WTC11 (cell line): ENCODE measurements at regions not wholly inside any gene's neighbourhood (a gene's known extent, or its start where the extent isn't known, plus 50 kb on each side); places are given as distances from the start of the nearest gene placed in this dataset.

Source experiments
- ATAC-seq: fragments of 200-7000 bp; cut with Tn5 transposase; 2 replicates; pipeline ENCODE4 v1.10.0; 2021; ENCODE audit warnings: mild to moderate bottlenecking, moderate library complexity
- CTCF ChIA-PET: fragments of 300-600 bp; sonication (Branson Sonifier 250); formaldehyde crosslinking; loops from one replicate; lab custom pipeline; 2021; ENCODE audit warnings: antibody characterized with exemption; lab: Charles Lee
- POLR2A ChIA-PET: fragments of 350-600 bp; sonication (Branson Sonifier 250); formaldehyde crosslinking; loops from one replicate; lab custom pipeline; 2021; ENCODE audit warnings: antibody characterized with exemption; lab: Charles Lee
- DNase-seq: peaks from one replicate; pipeline ENCODE4 v3.0.0; 2021; ENCODE audit warnings: low spot score
- H3K27ac Mint-ChIP-seq: 2 replicates; pipeline ENCODE4 v1.8.0; 2021; ENCODE audit warnings: mixed read lengths
- H3K27me3 Mint-ChIP-seq: 2 replicates; pipeline ENCODE4 v1.8.0; 2021; ENCODE audit warnings: low read depth, mild to moderate bottlenecking, moderate library complexity, mixed read lengths
- H3K36me3 Mint-ChIP-seq: 2 replicates; pipeline ENCODE4 v1.8.0; 2021; ENCODE audit warnings: mixed read lengths
- H3K4me1 Mint-ChIP-seq: 2 replicates; pipeline ENCODE4 v1.8.0; 2022; ENCODE audit warnings: mixed read lengths
- H3K4me3 Mint-ChIP-seq: 2 replicates; pipeline ENCODE4 v1.8.0; 2021; ENCODE audit warnings: mild to moderate bottlenecking, moderate library complexity, mixed read lengths
- H3K9me3 Mint-ChIP-seq: 2 replicates; pipeline ENCODE4 v1.8.0; 2021; ENCODE audit warnings: mixed read lengths
- ATF1 ChIP-seq: sonication (generic); formaldehyde crosslinking; IDR thresholded peaks from 2 replicates; pipeline ENCODE4 v1.8.1; 2023; ENCODE audit warnings: mild to moderate bottlenecking, moderate library complexity, missing genetic modification reagents
- ETV6 ChIP-seq: sonication (generic); formaldehyde crosslinking; IDR thresholded peaks from 2 replicates; pipeline ENCODE4 v1.8.1; 2022; ENCODE audit warnings: mild to moderate bottlenecking, missing genetic modification reagents
- FOXK1 ChIP-seq: sonication (generic); formaldehyde crosslinking; IDR thresholded peaks from 2 replicates; pipeline ENCODE4 v1.8.0; 2022; ENCODE audit warnings: mild to moderate bottlenecking, moderate library complexity, missing genetic modification reagents
- FOXP1 ChIP-seq: sonication (generic); formaldehyde crosslinking; IDR thresholded peaks from 2 replicates; pipeline ENCODE4 v1.8.0; 2022; ENCODE audit warnings: missing genetic modification reagents, mild to moderate bottlenecking, moderate library complexity, borderline replicate concordance
- HMGA2 ChIP-seq: fragments of 250-450 bp; sonication (Bioruptor Pico); IDR thresholded peaks from 2 replicates; pipeline ENCODE4 v1.4.0; 2021; ENCODE audit warnings: mild to moderate bottlenecking, moderate library complexity
- JAZF1 ChIP-seq: fragments of 250-450 bp; sonication (Bioruptor Pico); IDR thresholded peaks from 2 replicates; pipeline ENCODE4 v1.9.0; 2021; ENCODE audit warnings: moderate library complexity, mild to moderate bottlenecking, inconsistent platforms
- NFATC4 ChIP-seq: fragments of 250-450 bp; sonication (Bioruptor Pico); IDR thresholded peaks from 2 replicates; pipeline ENCODE4 v1.9.0; 2021; ENCODE audit warnings: mild to moderate bottlenecking
- NFE2L1 ChIP-seq: sonication (generic); formaldehyde crosslinking; IDR thresholded peaks from 2 replicates; pipeline ENCODE4 v1.8.1; 2023; ENCODE audit warnings: missing genetic modification reagents
- TP53 ChIP-seq: sonication (generic); formaldehyde crosslinking; IDR thresholded peaks from 2 replicates; pipeline ENCODE4 v1.8.1; 2023; ENCODE audit warnings: mild to moderate bottlenecking, missing genetic modification reagents
- ZNF317 ChIP-seq: sonication (generic); formaldehyde crosslinking; IDR thresholded peaks from 2 replicates; pipeline ENCODE4 v1.8.1; 2023; ENCODE audit warnings: low read depth, mild to moderate bottlenecking, moderate library complexity, missing genetic modification reagents, borderline replicate concordance
- ZNF423 ChIP-seq: fragments of 250-450 bp; sonication (Bioruptor Pico); IDR thresholded peaks from 2 replicates; pipeline ENCODE4 v2.1.2; 2022; ENCODE audit warnings: mild to moderate bottlenecking, moderate library complexity
- ZNF671 ChIP-seq: fragments of 250-450 bp; sonication (Bioruptor Pico); IDR thresholded peaks from 2 replicates; pipeline ENCODE4 v1.8.0; 2021; ENCODE audit warnings: mild to moderate bottlenecking
- TF ChIP-seq, protein P1 (sequence below): sonication (generic); formaldehyde crosslinking; IDR thresholded peaks from 2 replicates; pipeline ENCODE4 v1.8.0; 2022; ENCODE audit warnings: mild to moderate bottlenecking, missing genetic modification reagents
- TF ChIP-seq, protein P2 (sequence below): fragments of 250-450 bp; sonication (Bioruptor Pico); IDR thresholded peaks from 2 replicates; pipeline ENCODE4 v1.9.0; 2021; ENCODE audit warnings: mild to moderate bottlenecking, borderline replicate concordance

DNA sequence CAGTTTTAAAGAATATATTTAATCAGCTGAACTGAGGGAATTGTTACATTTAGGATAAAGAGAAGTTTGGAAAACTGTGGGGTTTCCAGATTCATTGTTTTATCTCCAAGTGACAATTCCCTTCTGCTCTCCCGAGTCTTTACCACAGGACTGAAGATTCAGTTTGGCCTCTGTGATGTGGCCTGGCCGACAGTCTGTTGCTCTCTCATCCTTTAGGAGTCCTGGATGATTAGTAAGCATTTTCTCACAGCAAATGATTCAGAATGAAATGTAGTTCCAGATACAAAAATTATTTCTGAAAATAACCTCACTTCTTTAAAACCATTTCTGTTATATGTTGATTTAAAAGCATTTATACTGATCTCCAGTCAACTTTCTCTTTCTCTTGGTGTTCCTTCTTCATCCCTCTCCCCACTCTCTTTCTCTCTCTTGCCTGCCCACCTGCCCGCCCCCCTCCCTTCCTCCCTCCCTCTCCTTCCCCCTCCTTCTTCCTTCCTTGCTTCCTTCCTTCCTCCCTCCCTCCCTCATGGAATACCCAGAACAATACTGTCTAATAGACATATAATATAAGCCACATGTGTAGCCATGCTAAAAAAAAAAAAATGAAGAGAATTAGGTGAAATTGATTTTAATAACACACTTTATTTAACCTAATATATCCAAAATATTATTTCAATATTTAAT lies 254.9 kb downstream of the PRL start:
- no peaks in the 10 kb centered on the region for H3K27me3 Mint-ChIP-seq
- no peak overlapping the region for H3K4me3 Mint-ChIP-seq
- H3K27ac Mint-ChIP-seq = peak overlapping the region; percentile 56
- peaks cover 18% of the 10 kb centered on the region for H3K9me3 Mint-ChIP-seq
- H3K36me3 Mint-ChIP-seq = peaks cover 24% of the 10 kb centered on the region
- ChIA-PET POLR2A (no interaction called here), CTCF (no interaction called here)
- DNase-seq (no peak), ATAC-seq (no peak)
- peaks cover 30% of the 10 kb centered on the region for H3K4me1 Mint-ChIP-seq
- TF ChIP-seq HMGA2 (CRISPR knock-in tag) = peak; percentile 53; the same call in 1 of the 2 replicates
- no peak for TF ChIP-seq ATF1
- TF ChIP-seq ETV6 = no peak

DNA sequence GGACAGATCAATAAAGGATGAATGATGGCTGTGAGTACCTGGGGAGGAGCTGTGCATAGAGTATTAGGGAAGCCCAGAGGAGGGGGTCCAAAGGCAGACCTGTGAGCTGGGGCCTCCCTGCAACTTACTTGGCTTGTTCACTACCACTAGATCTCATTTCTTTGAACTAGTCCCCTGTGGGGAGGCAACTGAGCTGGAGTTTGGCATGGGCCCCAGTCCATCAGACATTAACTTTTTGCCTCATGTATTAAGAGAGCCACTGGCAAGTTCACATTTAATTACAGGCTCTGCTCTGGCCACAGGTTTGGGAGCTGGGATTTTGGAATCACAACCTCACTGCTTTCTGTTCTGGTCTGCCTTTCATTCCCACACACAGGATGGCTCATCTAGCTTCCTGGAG lies 254.1 kb downstream of the PRL start:
- no peaks in the 10 kb centered on the region for H3K27me3 Mint-ChIP-seq
- POLR2A ChIA-PET = interaction anchor here (1.0 kb wide), 1 partner anchor 88 kb away, joined by 3 read pairs; no protein-coding TSS in a partner anchor
- H3K4me3 Mint-ChIP-seq = no peak overlapping the region
- CTCF ChIA-PET = no interaction called here
- H3K4me1 Mint-ChIP-seq = peaks cover 32% of the 10 kb centered on the region
- no peak for TF ChIP-seq TP53 (CRISPR knock-in tag)
- TF ChIP-seq HMGA2 (CRISPR knock-in tag) = no peak
- no peak for TF ChIP-seq ZNF671 (CRISPR knock-in tag)
- TF ChIP-seq ZNF317 (CRISPR knock-in tag) = no peak
- TF ChIP-seq, protein P1, sequence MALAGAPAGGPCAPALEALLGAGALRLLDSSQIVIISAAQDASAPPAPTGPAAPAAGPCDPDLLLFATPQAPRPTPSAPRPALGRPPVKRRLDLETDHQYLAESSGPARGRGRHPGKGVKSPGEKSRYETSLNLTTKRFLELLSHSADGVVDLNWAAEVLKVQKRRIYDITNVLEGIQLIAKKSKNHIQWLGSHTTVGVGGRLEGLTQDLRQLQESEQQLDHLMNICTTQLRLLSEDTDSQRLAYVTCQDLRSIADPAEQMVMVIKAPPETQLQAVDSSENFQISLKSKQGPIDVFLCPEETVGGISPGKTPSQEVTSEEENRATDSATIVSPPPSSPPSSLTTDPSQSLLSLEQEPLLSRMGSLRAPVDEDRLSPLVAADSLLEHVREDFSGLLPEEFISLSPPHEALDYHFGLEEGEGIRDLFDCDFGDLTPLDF (CRISPR knock-in tag) = no peak
- no peak for TF ChIP-seq NFATC4 (CRISPR knock-in tag)
- no peak for TF ChIP-seq FOXP1 (CRISPR knock-in tag)
- no peak for TF ChIP-seq NFE2L1 (CRISPR knock-in tag)
- no peak for TF ChIP-seq JAZF1
- TF ChIP-seq, protein P2, sequence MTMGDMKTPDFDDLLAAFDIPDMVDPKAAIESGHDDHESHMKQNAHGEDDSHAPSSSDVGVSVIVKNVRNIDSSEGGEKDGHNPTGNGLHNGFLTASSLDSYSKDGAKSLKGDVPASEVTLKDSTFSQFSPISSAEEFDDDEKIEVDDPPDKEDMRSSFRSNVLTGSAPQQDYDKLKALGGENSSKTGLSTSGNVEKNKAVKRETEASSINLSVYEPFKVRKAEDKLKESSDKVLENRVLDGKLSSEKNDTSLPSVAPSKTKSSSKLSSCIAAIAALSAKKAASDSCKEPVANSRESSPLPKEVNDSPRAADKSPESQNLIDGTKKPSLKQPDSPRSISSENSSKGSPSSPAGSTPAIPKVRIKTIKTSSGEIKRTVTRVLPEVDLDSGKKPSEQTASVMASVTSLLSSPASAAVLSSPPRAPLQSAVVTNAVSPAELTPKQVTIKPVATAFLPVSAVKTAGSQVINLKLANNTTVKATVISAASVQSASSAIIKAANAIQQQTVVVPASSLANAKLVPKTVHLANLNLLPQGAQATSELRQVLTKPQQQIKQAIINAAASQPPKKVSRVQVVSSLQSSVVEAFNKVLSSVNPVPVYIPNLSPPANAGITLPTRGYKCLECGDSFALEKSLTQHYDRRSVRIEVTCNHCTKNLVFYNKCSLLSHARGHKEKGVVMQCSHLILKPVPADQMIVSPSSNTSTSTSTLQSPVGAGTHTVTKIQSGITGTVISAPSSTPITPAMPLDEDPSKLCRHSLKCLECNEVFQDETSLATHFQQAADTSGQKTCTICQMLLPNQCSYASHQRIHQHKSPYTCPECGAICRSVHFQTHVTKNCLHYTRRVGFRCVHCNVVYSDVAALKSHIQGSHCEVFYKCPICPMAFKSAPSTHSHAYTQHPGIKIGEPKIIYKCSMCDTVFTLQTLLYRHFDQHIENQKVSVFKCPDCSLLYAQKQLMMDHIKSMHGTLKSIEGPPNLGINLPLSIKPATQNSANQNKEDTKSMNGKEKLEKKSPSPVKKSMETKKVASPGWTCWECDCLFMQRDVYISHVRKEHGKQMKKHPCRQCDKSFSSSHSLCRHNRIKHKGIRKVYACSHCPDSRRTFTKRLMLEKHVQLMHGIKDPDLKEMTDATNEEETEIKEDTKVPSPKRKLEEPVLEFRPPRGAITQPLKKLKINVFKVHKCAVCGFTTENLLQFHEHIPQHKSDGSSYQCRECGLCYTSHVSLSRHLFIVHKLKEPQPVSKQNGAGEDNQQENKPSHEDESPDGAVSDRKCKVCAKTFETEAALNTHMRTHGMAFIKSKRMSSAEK (CRISPR knock-in tag) = no peak
- TF ChIP-seq FOXK1 = no peak
- ATAC-seq (peak; percentile 23; the same call in 1 of the 2 replicates), DNase-seq (no peak)
- peaks cover 18% of the 10 kb centered on the region for H3K9me3 Mint-ChIP-seq
- H3K27ac Mint-ChIP-seq = peak overlapping the region; percentile 76
- peaks cover 28% of the 10 kb centered on the region for H3K36me3 Mint-ChIP-seq

DNA sequence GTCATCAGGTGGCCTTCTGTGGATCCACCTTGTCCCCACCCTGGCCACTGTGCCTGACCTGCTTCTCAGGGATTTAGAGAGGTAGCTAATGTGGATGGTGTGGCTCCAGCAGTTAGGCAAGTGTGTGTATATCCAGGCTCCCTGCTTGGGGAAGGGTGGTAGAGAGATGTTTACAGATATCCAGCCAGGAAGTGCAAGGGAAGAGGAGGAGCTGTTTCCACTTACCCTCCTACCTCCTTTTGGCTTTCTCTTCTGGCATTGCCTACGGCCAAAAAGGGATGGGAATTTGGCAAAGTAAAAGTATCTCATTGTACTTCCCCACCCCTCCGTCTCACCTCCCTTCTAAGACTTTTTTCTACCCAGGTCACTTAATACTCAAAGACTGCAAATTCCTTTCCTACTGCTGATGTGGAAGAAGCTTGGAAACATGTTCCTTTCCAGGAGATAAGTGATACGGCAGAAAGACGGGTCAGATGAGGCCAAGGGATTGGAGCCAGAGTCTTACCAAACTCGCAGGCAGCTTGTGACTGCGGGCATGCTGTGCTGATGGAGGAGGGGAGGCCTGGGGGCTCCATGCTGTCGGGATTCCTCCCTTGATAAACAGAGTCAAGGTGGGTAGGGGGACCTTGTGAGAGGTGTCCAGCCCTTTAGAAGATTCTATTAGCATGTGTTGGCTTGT lies 253.4 kb downstream of the PRL start:
- DNase-seq (no peak), ATAC-seq (peak; percentile 23; the same call in 1 of the 2 replicates)
- H3K4me3 Mint-ChIP-seq = no peak overlapping the region
- ChIA-PET CTCF (no interaction called here), POLR2A (interaction anchor here (1.0 kb wide), 1 partner anchor 88 kb away, joined by 3 read pairs; no protein-coding TSS in a partner anchor)
- peaks cover 32% of the 10 kb centered on the region for H3K4me1 Mint-ChIP-seq
- TF ChIP-seq ZNF423 (CRISPR knock-in tag) = no peak
- H3K27me3 Mint-ChIP-seq = no peaks in the 10 kb centered on the region
- peaks cover 18% of the 10 kb centered on the region for H3K9me3 Mint-ChIP-seq
- H3K27ac Mint-ChIP-seq = peak overlapping the region; percentile 76
- H3K36me3 Mint-ChIP-seq = peaks cover 33% of the 10 kb centered on the region
